ENCODE measurements at regions not wholly inside any gene's neighbourhood (a gene's known extent, or its start where the extent isn't known, plus 50 kb on each side); places are given as distances from the start of the nearest gene placed in this dataset.
"Not testable (repeated sequence)": the region's sequence is repeated elsewhere in the genome, so short reads cannot be mapped to it uniquely, and the experiment has no call there.

GRCh38 chr6:11486959-11487358 lies 50.6 kb upstream of the TMEM170B start:
- DNase-seq: no peak

- no peak for DNase-seq
Measured at GRCh38 chr6:11486486-11486885, 51.1 kb upstream of the TMEM170B start.

GRCh38 chr6:11486051-11486450 lies 51.5 kb upstream of the TMEM170B start:
- no peak for DNase-seq

GRCh38 chr6:11485271-11485670 lies 52.3 kb upstream of the TMEM170B start:
- no peak for DNase-seq

GRCh38 chr6:11484441-11484840 lies 53.1 kb upstream of the TMEM170B start:
- DNase-seq: no peak

GRCh38 chr6:11482616-11483015 lies 54.9 kb upstream of the TMEM170B start:
- no peak for DNase-seq

GRCh38 chr6:11480541-11480940 lies 57.0 kb upstream of the TMEM170B start:
- DNase-seq: no peak

- DNase-seq: no peak
Measured at GRCh38 chr6:11479296-11479695, 58.3 kb upstream of the TMEM170B start.

- no peak for DNase-seq
Measured at GRCh38 chr6:11478586-11478985, 59.0 kb upstream of the TMEM170B start.

- no peak for DNase-seq
Measured at GRCh38 chr6:11475016-11475415, 62.5 kb upstream of the TMEM170B start.

- no peak for DNase-seq
Measured at GRCh38 chr6:11473008-11473740, 64.4 kb upstream of the TMEM170B start.

GRCh38 chr6:11471261-11471660 lies 66.3 kb upstream of the TMEM170B start:
- no peak for DNase-seq

GRCh38 chr6:11469684-11470083 lies 67.9 kb upstream of the TMEM170B start:
- no peak for DNase-seq

GRCh38 chr6:11468271-11468670 lies 69.3 kb upstream of the TMEM170B start:
- not testable (repeated sequence) for DNase-seq

- DNase-seq: no peak
Measured at GRCh38 chr6:11467364-11467763, 70.2 kb upstream of the TMEM170B start.

- DNase-seq: no peak
Measured at GRCh38 chr6:11463398-11463780, 74.2 kb upstream of the TMEM170B start.

GRCh38 chr6:11462742-11463397 lies 74.7 kb upstream of the TMEM170B start:
- DNase-seq: no peak

GRCh38 chr6:11460837-11461661 lies 76.5 kb upstream of the TMEM170B start:
- no peak for DNase-seq

- DNase-seq: no peak
Measured at GRCh38 chr6:11460001-11460668, 77.4 kb upstream of the TMEM170B start.

- no peak for DNase-seq
Measured at GRCh38 chr6:11459079-11459610, 78.4 kb upstream of the TMEM170B start.

GRCh38 chr6:11458509-11458908 lies 79.0 kb upstream of the TMEM170B start:
- DNase-seq: no peak

- DNase-seq: not testable (repeated sequence)
Measured at GRCh38 chr6:11457422-11457821, 80.1 kb upstream of the TMEM170B start.

GRCh38 chr6:11452106-11452505 lies 85.4 kb upstream of the TMEM170B start:
- DNase-seq: not testable (repeated sequence)
